Putamen (tissue), 1 donor: ENCODE measurements at regions not wholly inside any gene's neighbourhood (a gene's known extent, or its start where the extent isn't known, plus 50 kb on each side); places are given as distances from the start of the nearest gene placed in this dataset.
"Not testable (repeated sequence)": the region's sequence is repeated elsewhere in the genome, so short reads cannot be mapped to it uniquely, and the experiment has no call there.

Source experiments
- DNase-seq: peaks from one replicate; pipeline ENCODE4 v3.0.0-alpha.2; 2016; ENCODE audit warnings: low spot score

- DNase-seq, result no peak
Observed at GRCh38 chr2:34719206-34719605, 1120.1 kb upstream of the FAM98A start.

- DNase-seq, result no peak
Observed at GRCh38 chr2:34705551-34706247, 1106.6 kb upstream of the FAM98A start.

DNA sequence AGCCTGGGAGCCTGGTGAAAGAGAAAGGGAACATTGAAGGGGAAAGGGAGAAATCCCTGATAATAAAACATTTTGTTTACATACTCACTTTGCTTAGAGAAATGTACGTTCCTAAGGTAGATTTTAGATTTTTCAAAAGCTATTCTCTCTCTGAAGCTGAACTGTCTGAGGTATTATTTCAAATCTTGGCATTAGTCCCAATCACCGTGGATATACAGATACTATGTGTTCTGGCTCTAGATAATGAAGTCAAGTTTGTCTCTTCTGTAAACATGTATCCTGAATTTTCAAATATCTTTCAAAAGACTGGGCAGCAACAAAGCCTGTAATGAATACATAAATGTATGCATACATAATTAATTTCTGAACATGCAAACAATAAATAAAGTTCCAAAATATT lies 1104.2 kb upstream of the FAM98A start:
- no peak for DNase-seq

- not testable (repeated sequence) for DNase-seq
Observed at GRCh38 chr2:34702391-34702790, 1103.3 kb upstream of the FAM98A start.

DNA sequence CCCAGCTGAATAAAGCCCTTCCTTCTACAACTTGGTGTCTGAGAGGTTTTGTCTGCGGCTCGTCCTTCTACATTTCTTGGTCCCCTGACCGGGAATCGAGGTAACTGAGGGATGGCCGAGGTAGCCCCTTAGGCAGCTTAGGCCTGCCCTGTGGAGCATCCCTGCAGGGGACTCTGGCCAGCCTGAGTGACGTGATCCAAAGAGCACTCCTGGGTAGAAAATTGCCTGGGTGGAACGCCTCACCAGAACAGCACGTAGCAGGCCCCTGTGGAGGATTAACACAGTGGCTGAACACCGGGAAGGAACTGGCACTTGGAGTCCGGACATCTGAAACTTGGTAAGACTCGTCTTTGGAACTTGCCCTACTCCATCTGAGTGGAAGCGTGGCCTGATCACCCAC lies 1078.5 kb upstream of the FAM98A start:
- DNase-seq, result not testable (repeated sequence)

DNA sequence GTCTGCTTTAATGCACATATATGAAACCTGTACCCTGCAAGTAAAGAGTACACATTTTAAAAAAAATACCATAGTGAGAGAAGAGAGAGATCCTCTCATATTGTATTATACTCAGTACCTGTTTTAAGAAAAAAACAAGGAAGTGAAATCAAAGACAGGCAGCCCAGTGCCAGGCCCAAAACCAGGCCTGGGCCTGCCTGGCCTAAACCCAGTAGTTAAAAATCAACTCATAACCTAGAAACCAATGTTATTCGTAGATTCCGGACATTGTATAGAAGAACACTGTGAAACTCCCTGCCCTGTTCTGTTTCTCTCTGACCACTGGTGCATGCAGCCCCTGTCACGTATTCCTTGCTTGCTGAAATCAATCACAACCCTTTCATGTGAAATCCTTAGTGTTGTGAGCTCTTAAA lies 1078.0 kb upstream of the FAM98A start:
- not testable (repeated sequence) for DNase-seq

- no peak for DNase-seq
Observed at GRCh38 chr2:34670482-34670881, 1071.4 kb upstream of the FAM98A start.

- DNase-seq, result no peak
Observed at GRCh38 chr2:34666821-34667220, 1067.7 kb upstream of the FAM98A start.

- no peak for DNase-seq
Observed at GRCh38 chr2:34664266-34664665, 1065.2 kb upstream of the FAM98A start.

GRCh38 chr2:34663314-34663713 lies 1064.2 kb upstream of the FAM98A start:
- DNase-seq, result no peak

GRCh38 chr2:34660741-34661140 lies 1061.6 kb upstream of the FAM98A start:
- no peak for DNase-seq

- DNase-seq, result no peak
Observed at GRCh38 chr2:34656632-34657031, 1057.5 kb upstream of the FAM98A start.

DNA sequence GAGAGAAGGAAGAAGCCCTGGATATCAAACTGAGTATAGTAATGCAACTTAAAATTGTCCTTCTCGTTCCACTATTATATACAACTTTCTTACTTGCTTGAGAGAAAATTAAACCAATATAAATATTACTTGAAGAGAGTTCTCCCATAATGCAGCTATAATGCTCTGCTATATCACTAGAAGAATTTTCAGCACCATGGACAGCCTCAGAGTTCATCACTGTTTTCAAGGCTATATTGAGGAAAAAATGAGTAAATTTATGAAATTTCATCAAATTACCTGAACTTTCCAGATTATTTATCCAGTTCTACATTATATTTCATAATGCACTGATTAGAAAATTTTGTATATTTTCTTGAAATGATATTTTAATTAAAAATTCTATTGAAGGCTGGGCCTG lies 1053.5 kb upstream of the FAM98A start:
- no peak for DNase-seq

DNA sequence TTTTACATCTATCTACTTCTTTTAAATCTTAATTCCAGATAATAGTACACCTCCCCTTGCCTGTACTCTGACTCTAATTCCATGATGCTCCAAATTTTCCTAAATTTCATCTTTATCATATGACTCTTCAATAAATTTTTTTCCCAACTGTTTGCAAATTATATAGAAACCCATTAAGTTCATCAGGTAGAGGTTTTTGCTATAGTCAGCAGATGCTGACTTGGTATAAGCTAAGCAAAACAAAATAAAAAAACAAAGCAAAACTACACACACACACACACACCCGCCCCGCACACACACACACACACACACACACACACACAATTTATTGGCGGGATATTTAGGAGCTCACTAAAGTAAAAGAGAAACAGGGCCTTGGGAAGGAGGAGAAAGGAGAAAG lies 1047.8 kb upstream of the FAM98A start:
- no peak for DNase-seq

DNA sequence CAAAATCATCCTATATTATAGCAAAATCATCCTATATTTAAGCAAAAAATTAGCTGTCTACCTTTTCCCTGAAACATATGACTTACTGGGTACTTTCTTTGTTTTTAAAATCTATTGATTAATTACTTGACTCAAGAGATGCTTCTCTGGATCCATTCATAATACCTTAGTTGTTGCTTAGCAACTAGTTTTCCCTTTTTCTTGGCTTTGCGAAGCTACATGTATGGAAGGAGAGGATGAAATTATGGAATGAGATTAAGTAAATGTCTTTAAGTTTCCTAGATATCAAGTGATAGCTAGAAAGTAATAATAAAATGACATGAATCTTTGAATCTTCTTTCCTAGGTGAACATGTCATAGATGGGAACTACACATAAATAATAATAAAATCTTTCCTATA lies 1033.2 kb upstream of the FAM98A start:
- no peak for DNase-seq

- DNase-seq, result no peak
Observed at GRCh38 chr2:34627003-34627402, 1027.9 kb upstream of the FAM98A start.

- no peak for DNase-seq
Observed at GRCh38 chr2:34604164-34604563, 1005.1 kb upstream of the FAM98A start.

DNA sequence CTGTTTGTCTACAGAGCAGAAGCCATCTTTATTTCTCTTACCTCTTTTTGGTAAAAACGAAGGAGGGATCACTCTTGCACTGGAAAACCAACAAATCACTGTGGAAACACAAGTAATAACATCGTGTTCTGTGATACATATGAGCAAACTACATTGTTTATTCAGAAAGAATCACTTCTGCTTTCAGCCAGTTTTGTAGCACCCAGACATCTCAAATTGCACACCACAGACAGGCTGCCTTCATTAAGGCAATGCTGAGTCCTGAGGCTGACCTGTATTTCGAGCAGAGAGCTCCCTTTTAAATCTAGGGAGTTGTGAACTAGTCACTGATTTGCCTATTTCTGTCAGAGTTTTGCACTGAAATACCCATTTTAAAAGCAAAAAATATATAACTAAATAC lies 1003.2 kb upstream of the FAM98A start:
- DNase-seq, result no peak

DNA sequence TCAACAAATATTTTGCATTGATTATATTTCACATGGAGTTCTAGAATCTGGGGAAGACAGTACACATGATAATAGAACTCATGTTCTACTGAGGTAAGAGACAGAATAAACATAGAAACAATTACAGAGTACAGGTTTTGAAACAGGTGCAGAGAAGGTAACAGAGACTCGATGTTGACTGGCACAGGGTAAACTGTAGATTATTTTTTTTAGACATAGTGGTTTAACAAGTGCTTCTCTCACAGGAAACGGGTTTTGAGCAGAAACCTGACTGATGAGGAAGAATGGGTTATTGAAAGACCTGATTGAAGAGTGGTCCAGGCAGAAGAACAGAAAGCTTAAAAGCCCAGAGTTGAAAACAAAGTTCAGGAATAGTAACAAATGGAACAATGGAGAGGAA lies 1002.5 kb upstream of the FAM98A start:
- DNase-seq, result no peak

DNA sequence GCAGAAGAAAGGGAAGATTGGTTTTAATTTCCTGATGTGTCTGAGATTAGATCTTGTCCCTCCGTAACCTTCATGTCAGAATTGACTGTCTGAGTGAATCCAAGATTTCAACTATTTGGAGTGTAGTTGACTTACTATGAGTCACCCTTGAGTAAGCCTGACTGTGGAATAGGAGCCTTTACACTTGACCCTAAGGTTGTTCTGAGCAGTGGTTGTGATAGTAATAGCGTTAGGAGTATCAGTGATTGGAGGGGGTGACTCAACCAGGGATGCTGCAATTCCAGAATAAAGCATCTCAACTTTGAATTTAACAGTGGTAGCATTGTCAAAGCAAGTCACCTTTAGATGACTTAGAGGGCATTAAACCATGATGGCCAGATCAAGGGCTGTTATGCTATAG lies 979.5 kb upstream of the FAM98A start:
- no peak for DNase-seq

GRCh38 chr2:34570266-34570872 lies 971.3 kb upstream of the FAM98A start:
- DNase-seq, result peak; percentile 3

DNA sequence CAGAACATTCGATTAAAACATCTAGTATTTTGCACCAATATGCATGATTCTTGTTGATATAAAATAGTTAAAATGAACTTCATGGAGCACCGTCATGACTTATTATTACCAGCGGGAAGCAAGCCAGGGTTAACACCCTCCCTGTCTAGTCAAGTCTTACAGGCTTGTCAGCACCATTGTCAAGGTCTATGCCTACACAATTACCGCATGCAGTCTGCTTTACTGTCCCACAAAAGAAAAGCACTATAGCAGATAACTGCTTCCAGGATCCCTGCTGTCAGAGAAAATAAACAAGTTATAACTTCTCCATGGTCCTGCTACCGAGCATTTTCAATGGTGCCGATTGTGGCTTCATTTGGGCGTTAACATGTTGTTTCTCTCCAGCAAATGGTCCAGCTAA lies 968.0 kb upstream of the FAM98A start:
- DNase-seq, result no peak

DNA sequence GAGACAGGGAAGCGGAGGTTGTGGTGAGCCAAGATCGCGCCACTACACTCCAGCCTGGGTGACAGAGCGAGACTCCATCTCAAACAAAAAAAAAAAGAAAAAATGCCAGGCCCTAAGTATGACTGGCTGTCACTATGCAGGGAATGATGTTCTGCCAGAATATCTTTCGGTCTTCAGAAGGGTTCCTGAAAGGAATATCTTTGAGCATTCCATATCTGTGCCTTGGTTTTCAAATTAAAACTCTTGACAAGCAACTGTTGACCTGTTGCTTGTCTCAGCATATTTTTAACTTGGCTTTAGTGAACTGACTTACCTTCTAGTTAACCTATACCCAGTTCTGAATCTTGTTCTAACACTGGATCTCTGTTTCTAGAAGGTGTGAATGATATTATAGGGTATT lies 953.2 kb upstream of the FAM98A start:
- DNase-seq, result no peak

- no peak for DNase-seq
Observed at GRCh38 chr2:34549710-34550345, 950.7 kb upstream of the FAM98A start.
